Neural progenitor cell (in vitro differentiated cells): ENCODE measurements at regions not wholly inside any gene's neighbourhood (a gene's known extent, or its start where the extent isn't known, plus 50 kb on each side); places are given as distances from the start of the nearest gene placed in this dataset.

Source experiments
- DNase-seq: peaks from one replicate; pipeline ENCODE4 v3.0.0-alpha.2; 2016; ENCODE audit warnings: low spot score
- H2AFZ ChIP-seq: fragments of 200-600 bp; sonication (generic); replicated peaks from 2 replicates; pipeline ENCODE4 v1.6.1; 2016; ENCODE audit warnings: antibody characterized with exemption
- H3F3A ChIP-seq: fragments of 200-600 bp; sonication (generic); 2 replicates; pipeline ENCODE4 v1.6.1; 2016; ENCODE audit warnings: antibody characterized with exemption, low read depth
- H3K27ac ChIP-seq: fragments of 200-600 bp; sonication (generic); 2 replicates; pipeline ENCODE4 v1.5.1; 2016; ENCODE audit warnings: mild to moderate bottlenecking
- H3K27me3 ChIP-seq: fragments of 200-600 bp; sonication (generic); 2 replicates; pipeline ENCODE4 v1.6.1; 2016; ENCODE audit warnings: mild to moderate bottlenecking, moderate library complexity
- H3K36me3 ChIP-seq: fragments of 200-600 bp; sonication (generic); 2 replicates; pipeline ENCODE4 v1.5.1; 2016
- H3K4me1 ChIP-seq: fragments of 200-600 bp; sonication (generic); 2 replicates; pipeline ENCODE4 v1.6.1; 2016; ENCODE audit warnings: mixed run types
- H3K4me2 ChIP-seq: fragments of 200-600 bp; sonication (generic); 2 replicates; pipeline ENCODE4 v1.6.1; 2016
- H3K4me3 ChIP-seq: fragments of 200-600 bp; sonication (generic); 2 replicates; pipeline ENCODE4 v1.5.1; 2016
- H3K79me2 ChIP-seq: fragments of 200-600 bp; sonication (generic); 2 replicates; pipeline ENCODE4 v1.6.1; 2016; ENCODE audit warnings: low read depth
- H3K9ac ChIP-seq: fragments of 200-600 bp; sonication (generic); 2 replicates; pipeline ENCODE4 v1.6.1; 2016
- H3K9me3 ChIP-seq: fragments of 200-600 bp; sonication (generic); 2 replicates; pipeline ENCODE4 v1.5.1; 2016; ENCODE audit warnings: low read depth
- H4K20me1 ChIP-seq: fragments of 200-600 bp; sonication (generic); 2 replicates; pipeline ENCODE4 v1.6.1; 2016; ENCODE audit warnings: low read depth
- H3K27ac Mint-ChIP-seq: 3 replicates; pipeline ENCODE4 v1.8.0; 2021; ENCODE audit warnings: mixed read lengths
- H3K27me3 Mint-ChIP-seq: 2 replicates; pipeline ENCODE4 v1.8.0; 2022; ENCODE audit warnings: low read depth, mild to moderate bottlenecking, inconsistent platforms, moderate library complexity, mixed read lengths; ENCODE audit not compliant: insufficient read depth
- H3K36me3 Mint-ChIP-seq: 3 replicates; pipeline ENCODE4 v1.8.0; 2021; ENCODE audit warnings: mixed read lengths
- H3K4me1 Mint-ChIP-seq: 3 replicates; pipeline ENCODE4 v1.8.0; 2021; ENCODE audit warnings: mixed read lengths
- H3K4me3 Mint-ChIP-seq: 3 replicates; pipeline ENCODE4 v1.8.0; 2021; ENCODE audit warnings: mild to moderate bottlenecking, moderate library complexity, mixed read lengths
- H3K9me3 Mint-ChIP-seq: 3 replicates; pipeline ENCODE4 v1.8.0; 2020; ENCODE audit warnings: mixed read lengths
- CTCF ChIP-seq: fragments of 200-600 bp; sonication (generic); IDR thresholded peaks from 2 replicates; pipeline ENCODE4 v1.5.1; 2017; ENCODE audit warnings: antibody characterized with exemption, mild to moderate bottlenecking
- EZH2 ChIP-seq: fragments of 200-600 bp; sonication (generic); IDR thresholded peaks from 2 replicates; pipeline ENCODE4 v1.6.1; 2017; ENCODE audit warnings: antibody characterized with exemption, mild to moderate bottlenecking, moderate library complexity
- EZH2phosphoT487 ChIP-seq: fragments of 200-600 bp; sonication (generic); IDR thresholded peaks from 2 replicates; pipeline ENCODE4 v1.6.1; 2017; ENCODE audit warnings: antibody characterized with exemption

- H3K9me3 Mint-ChIP-seq: no peaks in the 10 kb centered on the region
- Histone ChIP-seq H4K20me1 (no peaks in the 10 kb centered on the region), H3K27me3 (no peaks in the 10 kb centered on the region), H3K9me3 (no peaks in the 10 kb centered on the region), H3K36me3 (no peaks in the 10 kb centered on the region), H3K4me1 (no peaks in the 10 kb centered on the region), H3K9ac (no peak overlapping the region), H3K27ac (no peak overlapping the region), H3K4me3 (no peak overlapping the region), H3K79me2 (no peaks in the 10 kb centered on the region), H3F3A (no peaks in the 10 kb centered on the region), H2AFZ (peak overlapping the region; percentile 17), H3K4me2 (no peak overlapping the region)
- TF ChIP-seq EZH2: no peak
- TF ChIP-seq EZH2phosphoT487: no peak
- no peak for TF ChIP-seq CTCF
- no peaks in the 10 kb centered on the region for H3K36me3 Mint-ChIP-seq
- no peak for DNase-seq
- no peaks in the 10 kb centered on the region for H3K4me1 Mint-ChIP-seq
- no peaks in the 10 kb centered on the region for H3K27me3 Mint-ChIP-seq
- H3K4me3 Mint-ChIP-seq: no peak overlapping the region
- H3K27ac Mint-ChIP-seq: no peak overlapping the region
These were observed 92.5 kb upstream of the CD55 start for GRCh38 chr1:207228987-207229386.

GRCh38 chr1:207230441-207230840, 91.0 kb upstream of the CD55 start:
- no peak overlapping the region for H3K9ac ChIP-seq
- H3K36me3 ChIP-seq: no peaks in the 10 kb centered on the region
- H3K4me1 ChIP-seq: no peaks in the 10 kb centered on the region
- H3K4me3 ChIP-seq: no peak overlapping the region
- H3K4me2 ChIP-seq: no peak overlapping the region
- TF ChIP-seq EZH2phosphoT487: no peak
- TF ChIP-seq CTCF: no peak
- no peak for TF ChIP-seq EZH2
- no peaks in the 10 kb centered on the region for H3K27me3 ChIP-seq
- no peak overlapping the region for H2AFZ ChIP-seq
- no peaks in the 10 kb centered on the region for H3K36me3 Mint-ChIP-seq
- no peak for DNase-seq
- H3K4me3 Mint-ChIP-seq: no peak overlapping the region
- no peaks in the 10 kb centered on the region for H3K27me3 Mint-ChIP-seq
- no peak overlapping the region for H3K27ac Mint-ChIP-seq
- no peaks in the 10 kb centered on the region for H3K4me1 Mint-ChIP-seq
- H3F3A ChIP-seq: no peaks in the 10 kb centered on the region
- H3K9me3 ChIP-seq: no peaks in the 10 kb centered on the region
- no peak overlapping the region for H3K27ac ChIP-seq
- no peaks in the 10 kb centered on the region for H4K20me1 ChIP-seq
- H3K9me3 Mint-ChIP-seq: no peaks in the 10 kb centered on the region
- no peaks in the 10 kb centered on the region for H3K79me2 ChIP-seq

GRCh38 chr1:207234690-207235089, 86.8 kb upstream of the CD55 start:
- H3K27ac Mint-ChIP-seq: no peak overlapping the region
- H3K27me3 ChIP-seq: no peaks in the 10 kb centered on the region
- no peaks in the 10 kb centered on the region for H4K20me1 ChIP-seq
- H3K27ac ChIP-seq: no peak overlapping the region
- no peak overlapping the region for H3K4me3 ChIP-seq
- no peaks in the 10 kb centered on the region for H3K9me3 ChIP-seq
- no peaks in the 10 kb centered on the region for H3K27me3 Mint-ChIP-seq
- no peaks in the 10 kb centered on the region for H3K4me1 Mint-ChIP-seq
- no peaks in the 10 kb centered on the region for H3K79me2 ChIP-seq
- H3K9me3 Mint-ChIP-seq: no peaks in the 10 kb centered on the region
- DNase-seq: no peak
- TF ChIP-seq EZH2phosphoT487: no peak
- no peaks in the 10 kb centered on the region for H3F3A ChIP-seq
- H3K36me3 ChIP-seq: no peaks in the 10 kb centered on the region
- H3K4me2 ChIP-seq: no peak overlapping the region
- no peak overlapping the region for H3K4me3 Mint-ChIP-seq
- no peaks in the 10 kb centered on the region for H3K36me3 Mint-ChIP-seq
- H2AFZ ChIP-seq: no peak overlapping the region
- H3K9ac ChIP-seq: no peak overlapping the region
- no peaks in the 10 kb centered on the region for H3K4me1 ChIP-seq

GRCh38 chr1:207239874-207240273, 81.6 kb upstream of the CD55 start:
- Histone ChIP-seq H3K4me3 (no peak overlapping the region), H3K27ac (no peak overlapping the region), H3K27me3 (no peaks in the 10 kb centered on the region), H3K79me2 (no peaks in the 10 kb centered on the region), H3K9ac (no peak overlapping the region), H2AFZ (no peak overlapping the region), H3K36me3 (no peaks in the 10 kb centered on the region), H4K20me1 (no peaks in the 10 kb centered on the region), H3K9me3 (no peaks in the 10 kb centered on the region), H3F3A (no peaks in the 10 kb centered on the region), H3K4me1 (no peaks in the 10 kb centered on the region), H3K4me2 (no peak overlapping the region)
- H3K27me3 Mint-ChIP-seq: no peaks in the 10 kb centered on the region
- H3K9me3 Mint-ChIP-seq: no peaks in the 10 kb centered on the region
- H3K4me1 Mint-ChIP-seq: no peaks in the 10 kb centered on the region
- no peak overlapping the region for H3K4me3 Mint-ChIP-seq
- no peaks in the 10 kb centered on the region for H3K36me3 Mint-ChIP-seq
- H3K27ac Mint-ChIP-seq: no peak overlapping the region
- DNase-seq: no peak
- TF ChIP-seq EZH2 (no peak), EZH2phosphoT487 (no peak)
